ENCODE measurements at regions not wholly inside any gene's neighbourhood (a gene's known extent, or its start where the extent isn't known, plus 50 kb on each side); places are given as distances from the start of the nearest gene placed in this dataset.

DNA sequence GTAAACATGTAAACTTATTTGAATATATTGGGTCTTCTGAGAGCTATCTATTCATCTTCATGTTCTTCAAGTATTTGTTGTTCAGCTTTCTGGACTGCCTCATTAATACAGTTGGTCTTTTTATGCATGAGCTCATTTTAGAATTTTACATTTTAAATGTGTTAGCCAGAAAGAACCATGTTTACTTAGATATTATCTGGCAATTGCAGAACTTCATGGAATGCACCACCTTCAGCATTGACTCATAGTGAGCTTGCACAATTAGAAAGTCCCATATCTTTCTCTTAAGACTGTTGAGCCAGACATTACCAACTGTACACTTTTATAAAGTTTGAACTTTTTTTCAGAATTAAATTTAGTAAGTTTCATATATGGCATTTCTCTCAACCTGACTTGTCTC, 536.7 kb downstream of the RIT2 start:
- TF ChIP-seq MEF2A (IDR thresholded peaks at IDR 0.05; ENCODE audit: borderline replicate concordance, low read depth) (no peak), RAD21 (IDR thresholded peaks at IDR 0.05; ENCODE audit: low read length) (no peak), SMC3 (IDR thresholded peaks at IDR 0.05; ENCODE audit: low read depth, low read length) (no peak), RFX5 (IDR thresholded peaks at IDR 0.05; ENCODE audit: low read length) (no peak), CHD2 (IDR thresholded peaks at IDR 0.05; ENCODE audit: low read length, partially characterized antibody) (no peak), SIN3A (IDR thresholded peaks at IDR 0.05; ENCODE audit: borderline replicate concordance, low read depth, low read length) (no peak), YY1 (IDR thresholded peaks at IDR 0.05; ENCODE audit: low read depth) (no peak), POLR2AphosphoS5 (IDR thresholded peaks at IDR 0.05; ENCODE audit: low read depth, low read length) (no peak), EP300 (IDR thresholded peaks at IDR 0.05; ENCODE audit: borderline replicate concordance in 1 of 2, low read depth in 1 of 2, low read length in 1 of 2) (no peak)
- TF ChIP-seq, protein P1, sequence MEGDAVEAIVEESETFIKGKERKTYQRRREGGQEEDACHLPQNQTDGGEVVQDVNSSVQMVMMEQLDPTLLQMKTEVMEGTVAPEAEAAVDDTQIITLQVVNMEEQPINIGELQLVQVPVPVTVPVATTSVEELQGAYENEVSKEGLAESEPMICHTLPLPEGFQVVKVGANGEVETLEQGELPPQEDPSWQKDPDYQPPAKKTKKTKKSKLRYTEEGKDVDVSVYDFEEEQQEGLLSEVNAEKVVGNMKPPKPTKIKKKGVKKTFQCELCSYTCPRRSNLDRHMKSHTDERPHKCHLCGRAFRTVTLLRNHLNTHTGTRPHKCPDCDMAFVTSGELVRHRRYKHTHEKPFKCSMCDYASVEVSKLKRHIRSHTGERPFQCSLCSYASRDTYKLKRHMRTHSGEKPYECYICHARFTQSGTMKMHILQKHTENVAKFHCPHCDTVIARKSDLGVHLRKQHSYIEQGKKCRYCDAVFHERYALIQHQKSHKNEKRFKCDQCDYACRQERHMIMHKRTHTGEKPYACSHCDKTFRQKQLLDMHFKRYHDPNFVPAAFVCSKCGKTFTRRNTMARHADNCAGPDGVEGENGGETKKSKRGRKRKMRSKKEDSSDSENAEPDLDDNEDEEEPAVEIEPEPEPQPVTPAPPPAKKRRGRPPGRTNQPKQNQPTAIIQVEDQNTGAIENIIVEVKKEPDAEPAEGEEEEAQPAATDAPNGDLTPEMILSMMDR (IDR thresholded peaks at IDR 0.05): no peak
- TF ChIP-seq, protein P2, sequence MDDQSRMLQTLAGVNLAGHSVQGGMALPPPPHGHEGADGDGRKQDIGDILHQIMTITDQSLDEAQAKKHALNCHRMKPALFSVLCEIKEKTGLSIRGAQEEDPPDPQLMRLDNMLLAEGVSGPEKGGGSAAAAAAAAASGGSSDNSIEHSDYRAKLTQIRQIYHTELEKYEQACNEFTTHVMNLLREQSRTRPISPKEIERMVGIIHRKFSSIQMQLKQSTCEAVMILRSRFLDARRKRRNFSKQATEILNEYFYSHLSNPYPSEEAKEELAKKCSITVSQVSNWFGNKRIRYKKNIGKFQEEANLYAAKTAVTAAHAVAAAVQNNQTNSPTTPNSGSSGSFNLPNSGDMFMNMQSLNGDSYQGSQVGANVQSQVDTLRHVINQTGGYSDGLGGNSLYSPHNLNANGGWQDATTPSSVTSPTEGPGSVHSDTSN (IDR thresholded peaks at IDR 0.05): no peak
